Smooth muscle cell of the brain vasculature (primary cell): ENCODE measurements at regions not wholly inside any gene's neighbourhood (a gene's known extent, or its start where the extent isn't known, plus 50 kb on each side); places are given as distances from the start of the nearest gene placed in this dataset.

ENCODE experiments used
- DNase-seq: peaks from one replicate; pipeline ENCODE4 v3.0.0-alpha.2; 2012; ENCODE audit warnings: low read depth, low spot score

DNA sequence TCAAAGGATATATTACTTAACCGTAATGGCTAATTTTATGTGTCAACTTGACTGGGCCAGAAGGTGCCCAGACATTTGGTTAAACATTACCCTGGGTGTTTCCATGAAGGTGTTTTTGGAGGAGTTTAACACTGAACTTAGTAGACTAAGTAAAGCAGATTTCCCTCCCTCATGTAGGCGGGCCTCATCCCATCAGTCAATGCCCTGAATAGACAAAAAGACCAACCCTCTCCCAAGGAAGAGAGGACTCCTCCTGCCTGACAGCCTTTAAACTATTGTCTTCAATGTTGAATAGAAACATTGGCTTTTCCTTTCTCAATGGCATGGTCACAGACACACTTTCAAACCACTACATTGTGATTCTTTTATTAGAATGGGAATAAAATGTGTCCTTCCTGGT lies 121.9 kb downstream of the SETD4 start:
- no peak for DNase-seq

DNA sequence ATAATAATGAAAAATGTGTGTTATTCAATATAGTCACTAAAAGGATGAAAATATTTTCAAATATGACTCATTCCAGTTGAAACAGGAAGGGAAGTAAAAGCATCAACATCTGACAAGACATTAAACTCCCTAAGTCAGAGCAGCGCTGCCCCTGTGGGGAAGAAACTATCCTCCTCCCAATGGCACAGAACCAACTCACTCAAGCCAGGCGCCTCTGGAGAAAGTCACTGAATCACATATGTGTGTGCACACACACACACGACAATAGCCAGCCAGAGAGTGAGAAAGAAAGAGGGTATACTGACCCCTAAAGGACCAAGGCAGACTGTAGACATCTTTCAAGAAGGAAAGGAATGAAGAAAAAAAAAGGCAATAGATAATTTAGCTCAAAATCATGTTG lies 126.9 kb downstream of the SETD4 start:
- DNase-seq, result peak; percentile 69

DNA sequence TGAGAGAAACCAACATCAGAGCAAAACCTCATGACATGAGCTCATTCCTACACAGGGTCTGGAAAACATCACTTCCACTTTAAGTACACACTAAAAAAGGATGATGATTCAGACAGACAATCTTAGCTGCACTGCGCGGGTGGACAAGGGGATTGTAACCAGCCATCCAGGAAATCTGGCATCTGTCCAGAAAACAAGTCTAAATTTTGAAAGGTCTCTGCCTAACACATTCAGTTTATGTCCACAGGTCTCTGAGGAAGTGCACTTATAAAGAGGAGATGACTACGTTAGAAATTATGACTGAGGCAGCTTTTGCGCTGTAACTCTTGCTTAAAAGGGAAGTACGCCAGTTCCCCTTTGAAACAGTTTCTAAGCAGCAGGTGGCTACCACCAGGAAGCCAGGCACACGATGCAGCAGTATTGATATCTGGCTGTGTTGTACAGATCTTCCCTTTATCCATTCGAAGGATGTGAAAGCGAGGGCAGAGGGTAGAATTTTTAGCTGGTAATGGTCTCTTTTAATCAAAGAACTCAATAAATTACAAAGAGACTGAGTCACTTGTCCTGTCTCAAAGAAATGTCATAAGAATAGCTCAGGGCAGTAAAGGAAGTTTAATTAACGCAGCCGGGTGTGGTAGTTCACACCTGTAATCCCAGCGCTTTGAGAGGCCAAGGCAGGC lies 128.0 kb downstream of the SETD4 start:
- peak; percentile 74 for DNase-seq

DNA sequence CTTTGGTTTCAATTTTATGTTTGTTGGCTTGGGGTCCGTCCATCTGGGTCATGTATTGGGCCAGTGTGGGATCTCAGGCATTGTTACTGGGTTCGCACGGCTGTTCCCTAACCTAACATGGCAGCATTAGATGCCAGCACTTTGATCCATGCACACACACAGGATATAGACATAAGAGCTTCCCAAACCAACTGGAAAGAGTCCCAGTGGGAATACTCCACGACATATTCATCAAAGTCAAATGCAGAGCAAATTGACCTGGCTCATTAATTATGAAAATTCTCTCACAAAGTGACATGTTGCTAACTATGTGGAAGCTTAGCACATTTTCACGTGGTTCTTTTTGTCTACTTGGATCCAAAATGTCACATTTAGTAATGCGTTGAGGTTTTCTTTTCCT lies 130.4 kb downstream of the SETD4 start:
- no peak for DNase-seq

DNA sequence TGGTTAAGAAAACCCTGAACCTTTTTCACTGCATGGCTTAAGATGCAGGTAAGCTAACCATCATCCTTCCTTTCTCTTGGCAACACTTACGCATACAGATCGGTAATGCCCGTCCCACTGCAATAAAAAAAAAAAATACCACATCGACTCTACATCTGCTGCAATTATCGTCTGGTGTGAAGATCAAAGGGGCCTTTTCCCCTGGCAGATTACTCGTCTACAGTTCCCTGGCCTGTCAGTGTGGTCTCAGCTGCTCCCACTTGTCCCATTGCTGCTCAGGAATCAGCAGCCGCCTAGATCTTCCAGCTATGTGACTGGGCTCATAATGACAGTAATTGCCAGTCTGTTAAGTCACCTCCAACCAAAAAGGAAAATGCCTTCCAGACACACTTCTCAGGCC lies 133.1 kb downstream of the SETD4 start:
- DNase-seq, result no peak

DNA sequence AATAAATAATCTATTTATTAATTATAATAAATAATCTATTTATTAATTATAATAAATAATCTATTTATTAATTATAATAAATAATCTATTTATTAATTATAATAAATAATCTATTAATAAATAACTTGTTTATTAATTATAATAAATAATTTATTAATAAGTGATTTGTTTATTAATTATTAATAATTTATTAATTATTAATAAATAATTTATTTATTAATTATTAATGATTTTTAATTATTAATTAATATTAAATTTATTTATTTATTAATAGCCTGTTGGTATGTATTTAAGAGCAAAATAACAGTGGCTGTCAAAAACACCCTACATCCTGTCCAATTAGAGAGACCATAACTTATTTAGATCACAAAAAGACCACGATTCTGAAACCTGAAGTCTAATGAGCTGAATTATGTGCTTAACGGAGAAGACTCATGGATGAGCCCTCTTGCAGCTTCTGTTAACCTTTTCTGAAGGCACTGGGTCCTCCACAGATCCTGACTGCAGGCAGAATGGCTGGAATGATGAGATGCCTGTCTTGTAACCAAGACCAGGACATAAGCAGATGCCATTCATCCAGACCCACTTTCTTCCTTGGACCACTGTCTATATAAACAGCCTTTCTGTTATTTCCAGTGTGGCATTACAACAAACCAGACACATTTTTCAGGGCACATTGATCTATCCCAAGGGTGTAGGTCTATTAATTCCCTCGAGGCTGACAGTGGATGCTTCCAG lies 134.2 kb downstream of the SETD4 start:
- no peak for DNase-seq

DNA sequence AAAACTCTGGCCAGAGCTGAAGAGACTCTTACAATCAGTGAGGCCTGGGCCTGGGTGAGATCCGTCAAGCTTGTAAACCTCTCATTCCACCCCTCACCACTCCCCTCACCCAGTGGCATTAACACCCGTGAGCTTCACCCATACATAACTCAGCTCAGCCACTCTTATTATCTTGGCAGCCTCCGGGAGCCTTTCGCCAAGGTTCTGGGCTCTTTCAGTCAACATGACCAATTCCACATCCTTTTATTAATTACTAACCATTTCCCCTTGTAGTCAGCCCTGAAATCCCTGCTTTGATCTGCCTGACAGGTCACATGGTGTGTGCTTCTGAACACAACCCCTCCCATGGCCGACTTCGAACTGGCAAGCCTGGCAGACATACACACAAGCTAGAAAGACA lies 134.8 kb downstream of the SETD4 start:
- DNase-seq, result no peak

DNA sequence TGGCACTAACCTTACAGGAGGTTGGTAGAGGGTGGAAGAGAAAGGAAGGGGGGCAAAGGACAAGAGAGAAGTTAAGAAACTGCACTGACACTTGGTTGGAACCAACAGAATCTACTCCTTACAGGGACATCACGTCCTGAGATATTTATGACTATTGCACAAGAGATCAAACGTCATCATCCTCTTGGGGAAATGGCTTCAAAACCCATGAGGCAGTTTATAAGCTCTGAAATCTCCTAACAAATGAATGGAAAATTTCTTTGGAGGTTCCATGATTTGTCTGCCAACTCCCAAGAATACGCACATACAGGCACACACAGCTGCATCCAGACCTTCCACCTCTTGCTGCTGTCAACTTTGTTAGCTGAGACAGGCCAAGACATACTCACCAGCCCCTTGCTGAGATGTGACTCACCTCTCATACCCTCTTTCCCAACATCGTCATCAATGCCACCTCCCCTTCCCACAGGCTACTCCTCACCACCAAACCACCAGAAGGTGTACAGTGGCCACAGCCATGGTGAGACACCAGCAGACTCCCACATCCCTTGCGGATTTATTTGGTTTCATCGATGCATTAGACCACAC lies 135.5 kb downstream of the SETD4 start:
- DNase-seq, result peak; percentile 53

DNA sequence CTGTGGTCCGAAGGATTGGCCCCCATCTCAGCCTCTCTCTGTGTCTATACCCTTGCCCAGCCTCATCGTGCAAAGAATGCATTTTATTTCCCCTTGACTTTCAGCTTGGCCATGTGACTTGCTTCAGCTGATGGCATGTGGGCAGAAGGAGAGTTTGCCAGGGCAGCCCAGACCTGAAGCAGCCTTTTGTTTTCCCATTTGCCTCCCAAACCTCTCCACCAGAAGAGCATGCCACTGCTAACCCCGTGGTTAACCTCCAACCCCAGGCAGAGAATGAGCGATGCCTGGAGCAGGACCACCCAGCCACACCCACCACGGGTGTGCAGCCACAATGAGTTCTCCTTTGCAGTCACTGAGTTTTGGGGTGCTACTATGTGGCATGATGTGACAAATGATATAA lies 136.4 kb downstream of the SETD4 start:
- DNase-seq, result no peak

DNA sequence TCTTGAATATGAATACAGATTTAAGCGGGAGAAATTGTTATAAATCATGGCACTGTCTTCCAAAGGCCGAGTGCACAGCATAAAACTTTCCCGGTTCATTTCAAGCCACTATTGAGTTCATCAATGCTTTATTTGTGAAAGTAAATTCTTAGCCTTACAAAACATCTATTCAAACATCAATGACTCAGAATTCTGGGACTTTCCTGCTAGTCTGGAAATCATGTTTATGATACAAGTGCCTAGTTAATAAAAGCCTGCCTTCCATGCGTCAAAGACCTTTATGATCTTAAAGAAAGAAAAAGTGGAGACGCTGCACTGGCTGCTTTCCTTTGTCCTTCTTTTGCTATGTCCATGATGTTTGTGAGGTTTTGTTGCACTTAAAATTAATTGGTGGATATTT lies 137.7 kb downstream of the SETD4 start:
- DNase-seq, result no peak

DNA sequence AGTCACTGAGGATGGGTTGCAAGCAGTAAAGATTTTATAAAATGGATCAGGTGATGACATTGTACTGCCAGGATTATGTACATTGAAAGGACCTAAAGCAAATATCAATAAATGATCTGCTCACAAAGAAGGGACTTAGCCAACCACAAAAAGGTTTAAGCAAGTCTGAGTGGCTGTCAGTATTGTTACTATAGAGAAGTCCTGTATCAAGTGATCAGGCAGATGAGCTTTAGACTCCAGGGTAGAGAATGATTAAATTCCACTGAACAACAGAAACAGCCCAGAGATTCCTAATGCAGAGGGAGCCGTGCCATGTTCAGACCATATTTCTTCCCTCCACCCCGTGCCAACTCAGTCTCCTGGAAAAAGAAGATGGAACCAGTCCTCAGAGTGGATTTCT lies 138.9 kb downstream of the SETD4 start:
- no peak for DNase-seq

DNA sequence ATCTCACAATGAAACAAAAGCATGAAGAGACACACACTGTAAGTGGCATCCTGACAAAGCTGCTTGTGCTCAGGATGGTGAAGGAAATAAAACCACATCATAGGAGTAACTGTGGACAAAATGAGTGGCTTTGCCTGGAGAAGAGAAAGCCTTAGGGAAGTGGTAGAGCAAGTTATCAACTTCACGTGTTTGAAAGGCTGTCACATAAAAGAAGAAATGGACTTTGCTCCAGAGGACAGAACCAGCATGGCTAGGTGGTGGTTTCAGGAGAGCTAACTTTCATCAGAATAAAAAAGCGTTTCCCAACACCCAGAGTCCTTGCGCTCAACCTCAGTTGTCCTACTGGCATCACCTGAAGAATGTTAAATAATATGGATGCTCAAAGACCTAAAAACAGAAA lies 139.9 kb downstream of the SETD4 start:
- DNase-seq, result no peak

DNA sequence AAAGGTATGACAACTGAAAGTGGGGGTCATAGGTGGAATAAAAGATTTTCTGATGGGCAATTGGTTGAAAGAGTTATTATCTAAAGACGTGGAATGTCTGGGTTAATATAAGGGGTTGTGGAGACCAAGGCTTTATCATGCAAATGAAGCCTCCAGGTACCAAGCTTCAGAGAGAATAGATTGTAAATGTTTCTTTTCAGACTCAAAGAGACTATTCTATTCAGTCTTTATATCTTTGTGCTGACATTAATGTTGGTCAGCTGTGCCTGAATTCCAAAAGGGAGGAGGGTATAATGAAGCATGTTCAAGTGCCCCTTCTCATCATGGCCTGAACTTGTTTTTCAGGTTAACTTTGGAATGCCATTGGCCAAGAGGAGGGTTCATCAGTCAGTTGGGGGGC lies 145.3 kb downstream of the SETD4 start:
- DNase-seq, result no peak

DNA sequence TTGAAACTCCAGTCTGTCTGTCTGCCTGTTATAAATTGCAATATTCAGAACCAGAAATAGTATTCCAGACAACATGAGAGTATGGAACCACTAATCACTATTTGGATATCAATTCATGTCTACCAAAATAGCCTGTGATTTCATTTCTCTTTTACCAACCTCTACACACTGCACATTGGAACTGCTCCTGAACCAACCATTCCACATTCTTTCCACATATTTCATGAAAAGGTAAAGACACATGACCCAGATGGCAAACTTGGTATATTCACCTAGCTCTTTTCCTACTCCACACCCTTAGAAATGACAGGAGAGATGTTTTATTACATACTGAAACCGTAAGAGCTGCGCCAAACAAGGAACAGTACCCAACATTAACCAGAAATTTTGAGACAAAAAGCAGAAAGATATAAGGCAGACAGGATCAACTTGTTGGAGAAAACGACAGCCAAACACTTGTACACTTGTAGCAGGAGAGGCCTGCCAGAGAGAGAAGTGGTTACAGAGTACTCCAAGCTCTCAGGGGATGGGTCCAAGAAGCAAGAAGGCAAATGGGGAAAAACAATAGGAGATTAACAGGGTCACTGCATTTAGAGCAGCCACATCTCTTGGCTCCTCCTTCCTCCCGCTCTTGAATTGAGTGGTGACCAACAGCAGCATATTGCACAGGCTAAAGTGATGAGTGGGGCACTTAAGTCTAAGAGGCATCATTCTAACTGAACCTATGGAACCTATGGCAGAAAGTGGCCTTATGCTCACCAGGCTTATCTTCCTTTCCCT lies 148.7 kb downstream of the SETD4 start:
- DNase-seq, result no peak

DNA sequence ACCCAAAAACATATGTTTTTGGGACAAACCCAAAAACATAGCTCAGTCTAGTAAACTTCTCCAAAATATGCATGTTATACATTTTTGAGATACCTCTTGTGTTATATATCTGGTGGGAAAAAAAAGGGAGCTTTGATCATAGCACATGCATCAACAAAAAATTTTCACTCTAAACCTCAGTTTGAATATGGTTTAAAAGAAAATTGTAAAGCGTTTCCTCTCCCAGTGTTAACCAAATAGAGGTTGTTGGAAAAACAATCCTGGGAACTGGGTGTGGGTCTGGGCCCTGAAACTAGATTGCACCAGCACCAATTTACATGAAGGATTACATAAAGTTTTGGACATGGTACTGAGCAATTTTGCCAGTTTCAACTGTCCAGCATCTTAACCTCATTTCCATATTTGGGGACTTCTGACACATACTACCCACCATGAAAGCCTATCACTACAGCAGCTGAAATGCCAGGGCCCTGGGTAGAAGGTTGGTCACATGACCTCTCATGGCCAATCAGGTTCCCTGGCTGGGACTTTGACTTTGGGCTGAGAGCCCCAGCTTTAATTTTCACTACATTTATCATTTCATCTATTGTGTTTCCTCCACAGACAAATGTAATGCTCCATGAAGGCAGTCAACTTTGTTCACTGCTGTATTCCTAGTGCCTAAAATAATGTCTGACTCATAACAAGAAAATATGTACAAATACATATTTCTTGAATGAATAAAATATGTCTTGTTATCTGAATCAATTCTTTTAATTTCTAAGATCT lies 150.7 kb downstream of the SETD4 start:
- no peak for DNase-seq

DNA sequence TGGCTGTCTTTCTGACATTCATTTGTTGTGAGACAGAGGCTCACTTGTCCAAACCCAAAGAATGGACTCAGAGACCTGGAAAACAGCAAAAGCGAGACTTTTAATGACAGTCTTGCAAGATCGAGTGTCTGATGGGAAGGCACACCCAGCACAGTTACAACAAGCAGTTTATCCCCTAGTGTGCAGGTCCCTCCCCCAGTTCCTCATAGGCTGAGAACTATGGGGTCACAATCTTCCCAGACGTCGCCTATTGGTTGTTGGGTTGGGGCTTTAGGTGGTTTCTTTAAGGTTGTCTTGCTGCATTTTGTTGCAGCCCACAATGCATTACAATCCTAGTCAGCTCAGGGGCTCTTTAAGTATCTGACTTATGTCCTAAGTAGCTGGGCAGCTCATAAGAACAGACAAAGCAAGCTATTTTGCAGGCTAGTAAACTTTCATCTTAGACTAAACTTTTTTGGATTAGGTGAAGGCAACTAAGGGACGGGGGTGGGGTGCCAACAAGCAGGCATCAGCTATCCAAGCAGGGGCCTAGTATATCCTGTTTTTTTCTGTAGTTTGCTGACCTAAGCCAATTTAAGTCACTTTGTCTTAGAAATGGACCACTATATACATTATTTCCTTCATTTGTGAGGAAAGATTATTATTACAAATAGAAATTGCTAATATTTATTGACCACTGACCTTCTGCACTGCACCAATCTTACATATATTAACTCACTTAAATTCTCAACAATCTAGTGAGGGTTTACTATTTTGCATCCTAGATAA lies 151.8 kb downstream of the SETD4 start:
- no peak for DNase-seq

DNA sequence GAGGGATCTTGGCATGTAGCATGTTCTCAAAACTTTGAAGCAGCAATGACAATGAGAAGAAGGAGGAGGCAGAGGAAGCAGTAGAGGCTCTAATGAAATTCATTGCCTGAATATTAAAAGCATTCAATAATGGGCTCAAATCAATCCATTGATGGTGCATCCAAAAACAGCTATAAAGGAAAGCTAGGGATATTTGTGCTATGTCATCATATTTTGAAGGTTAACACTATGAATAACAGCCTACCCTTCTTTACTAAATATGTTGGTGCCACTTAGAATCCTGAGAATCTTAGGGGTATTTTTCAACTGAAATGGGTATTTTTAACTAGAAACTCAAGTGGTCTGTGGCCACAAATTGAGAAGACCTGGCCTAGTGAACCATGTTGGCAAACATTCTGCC lies 153.7 kb downstream of the SETD4 start:
- no peak for DNase-seq

DNA sequence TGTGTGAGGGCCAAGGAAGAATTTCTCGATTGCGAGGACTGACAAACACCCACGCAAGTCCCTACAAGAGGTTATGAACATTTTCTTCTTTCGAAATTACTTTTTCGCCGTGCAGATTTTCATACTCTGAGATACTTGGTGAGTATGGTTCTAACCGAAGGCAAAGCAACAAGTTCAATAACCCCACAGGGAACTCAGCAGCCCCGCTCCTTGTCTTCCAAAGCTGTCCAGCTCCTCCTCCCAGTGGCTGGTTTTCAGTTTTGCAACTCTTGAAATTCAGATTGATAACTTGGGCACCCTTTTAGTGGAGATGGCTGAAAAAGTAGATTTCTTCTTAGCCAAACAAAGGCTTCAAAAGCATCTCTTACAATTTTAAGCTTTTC lies 154.4 kb downstream of the SETD4 start:
- no peak for DNase-seq

DNA sequence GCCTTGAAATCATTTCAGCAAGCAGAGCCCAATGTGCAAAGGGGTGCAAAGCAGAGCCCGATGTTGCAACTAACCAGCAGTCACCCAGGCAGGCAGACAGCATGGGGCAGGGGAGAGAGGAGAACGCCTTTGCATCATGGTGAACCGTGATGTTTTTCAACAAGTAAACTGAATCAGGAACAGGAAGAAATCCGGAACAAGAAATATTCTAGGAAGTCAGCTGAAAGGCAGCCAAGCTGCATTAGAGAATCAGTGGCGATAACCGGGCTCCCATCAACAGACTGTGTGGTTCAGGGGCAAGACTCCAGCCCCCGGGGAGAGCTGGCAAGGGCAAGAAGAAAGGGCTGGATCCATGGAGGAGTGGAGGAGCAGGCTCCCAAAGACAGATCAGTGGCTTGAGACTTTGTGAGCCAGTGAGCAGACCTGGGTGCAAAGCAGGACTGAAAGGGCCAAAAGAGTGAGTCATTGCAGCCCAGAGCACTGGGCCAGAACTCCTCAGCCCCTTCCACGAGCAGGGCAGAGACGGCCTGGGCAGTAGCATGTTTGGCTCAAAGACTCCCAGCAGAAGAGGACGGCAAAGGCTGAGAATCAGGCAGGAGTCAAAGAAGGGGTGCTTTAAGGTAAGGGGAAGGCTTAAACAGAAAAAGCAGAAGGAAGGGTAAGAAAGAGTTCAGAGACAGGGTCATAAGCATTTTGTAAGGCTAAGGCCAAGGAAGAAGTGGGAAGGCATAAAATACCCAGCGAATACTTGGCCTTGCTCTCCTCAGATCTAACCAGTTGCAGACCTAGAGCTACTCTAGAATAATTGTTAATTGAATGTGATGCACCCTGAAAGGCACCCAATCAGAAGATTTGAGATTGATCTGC lies 155.0 kb downstream of the SETD4 start:
- DNase-seq, result no peak

DNA sequence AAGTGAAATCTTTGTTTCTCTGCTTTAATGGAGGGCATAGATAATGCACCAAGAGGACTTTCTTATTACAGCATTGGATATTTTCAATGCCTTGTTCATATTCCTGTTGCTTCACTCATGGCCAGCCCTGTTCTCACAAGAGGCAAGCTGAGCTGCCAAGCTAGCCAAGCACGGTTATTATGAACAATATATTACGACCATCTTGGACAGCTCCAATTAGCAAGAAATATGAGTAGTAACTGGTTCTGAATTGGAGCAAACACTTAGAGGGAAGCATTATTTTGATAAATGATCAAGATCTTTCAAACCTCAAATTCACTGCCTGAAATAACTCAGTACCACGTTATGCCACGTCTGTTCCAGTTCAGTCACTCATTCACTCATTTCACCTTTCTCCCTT lies 159.8 kb downstream of the SETD4 start:
- DNase-seq, result no peak
